ENCODE measurements at regions not wholly inside any gene's neighbourhood (a gene's known extent, or its start where the extent isn't known, plus 50 kb on each side); places are given as distances from the start of the nearest gene placed in this dataset.
A peak's percentile ranks its signal among the peaks of the same experiment; 100 is the strongest.
"Not testable (repeated sequence)": the region's sequence is repeated elsewhere in the genome, so short reads cannot be mapped to it uniquely, and the experiment has no call there.

- DNase-seq (ENCODE audit: low read depth, low spot score), result no peak
Observed at GRCh38 chr15:66997212-66997611, 68.2 kb upstream of the SMAD3 start.

GRCh38 chr15:66998234-66998633 is 67.2 kb upstream of the SMAD3 start:
- not testable (repeated sequence) for DNase-seq (ENCODE audit: low read depth, low spot score)

GRCh38 chr15:66999046-66999968 is 66.1 kb upstream of the SMAD3 start:
- no peak for DNase-seq (ENCODE audit: low read depth, low spot score)

- no peak for DNase-seq (ENCODE audit: low read depth, low spot score)
Observed at GRCh38 chr15:67000896-67001295, 64.5 kb upstream of the SMAD3 start.

GRCh38 chr15:67002368-67002767 is 63.0 kb upstream of the SMAD3 start:
- no peak for DNase-seq (ENCODE audit: low read depth, low spot score)

GRCh38 chr15:67003586-67003985 is 61.8 kb upstream of the SMAD3 start:
- no peak for DNase-seq (ENCODE audit: low read depth, low spot score)

GRCh38 chr15:67004142-67004541 is 61.3 kb upstream of the SMAD3 start:
- DNase-seq (ENCODE audit: low read depth, low spot score), result no peak

- no peak for DNase-seq (ENCODE audit: low read depth, low spot score)
Observed at GRCh38 chr15:67005294-67005996, 60.0 kb upstream of the SMAD3 start.

GRCh38 chr15:67006083-67007065 is 59.0 kb upstream of the SMAD3 start:
- no peak for DNase-seq (ENCODE audit: low read depth, low spot score)

GRCh38 chr15:67009576-67010569 is 55.5 kb upstream of the SMAD3 start:
- DNase-seq (ENCODE audit: low read depth, low spot score), result no peak

GRCh38 chr15:67010898-67011616 is 54.3 kb upstream of the SMAD3 start:
- no peak for DNase-seq (ENCODE audit: low read depth, low spot score)

GRCh38 chr15:67011617-67012005 is 53.8 kb upstream of the SMAD3 start:
- no peak for DNase-seq (ENCODE audit: low read depth, low spot score)

- peak; percentile 90 for DNase-seq (ENCODE audit: low read depth, low spot score)
Observed at GRCh38 chr15:67013696-67014095, 51.7 kb upstream of the SMAD3 start.

Measured in pulmonary artery endothelial cell (primary cell).